ENCODE measurements at regions not wholly inside any gene's neighbourhood (a gene's known extent, or its start where the extent isn't known, plus 50 kb on each side); places are given as distances from the start of the nearest gene placed in this dataset.

GRCh38 chr18:68215931-68216330, 499.0 kb downstream of the TMX3 start:
- TF ChIP-seq CTCF (IDR thresholded peaks at IDR 0.05; ENCODE audit: extremely low read depth, missing control alignments) = no peak
- DNase-seq (ENCODE audit: low spot score) = no peak

DNA sequence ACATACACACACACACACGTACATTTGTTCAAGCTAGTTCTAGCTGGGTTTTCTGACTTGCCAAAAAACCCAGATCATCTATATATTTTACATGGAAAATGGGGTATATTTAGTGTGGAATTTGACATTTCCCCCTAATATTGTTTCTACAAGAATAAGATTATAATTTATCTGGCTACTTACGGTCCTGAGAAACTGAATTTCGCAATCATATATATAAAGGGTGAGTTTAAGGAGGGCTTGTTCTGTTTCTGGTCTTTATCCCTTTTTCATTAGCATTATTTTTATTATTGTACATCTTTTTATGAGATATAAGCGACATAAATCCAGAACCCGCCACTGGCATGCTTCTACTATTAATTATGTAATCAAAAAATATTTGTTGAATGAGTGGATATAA, 528.9 kb downstream of the TMX3 start:
- no peak for TF ChIP-seq CTCF (IDR thresholded peaks at IDR 0.05; ENCODE audit: extremely low read depth, missing control alignments)

DNA sequence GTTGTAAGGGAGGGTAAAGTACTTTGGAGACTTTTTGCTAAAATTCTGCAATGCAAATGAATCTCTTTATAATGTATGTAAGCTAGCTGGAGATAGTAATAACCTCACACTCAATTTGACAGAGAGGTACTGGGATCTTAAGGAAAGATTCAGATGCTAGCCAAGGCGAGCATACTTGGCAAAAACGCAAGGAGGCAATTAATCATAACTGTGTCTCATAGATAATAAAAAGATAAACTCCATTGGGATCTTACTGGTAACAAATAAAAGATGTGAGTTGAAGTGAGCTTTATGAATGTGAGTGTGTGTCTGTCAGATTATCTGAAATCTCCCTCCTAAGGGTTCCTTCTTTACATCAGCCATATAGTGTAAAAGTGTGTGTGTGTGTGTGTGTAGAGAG, 533.0 kb downstream of the TMX3 start:
- no peak for DNase-seq (ENCODE audit: low spot score)
- TF ChIP-seq CTCF (IDR thresholded peaks at IDR 0.05; ENCODE audit: extremely low read depth, missing control alignments) = no peak

More for the DNA sequence above, 528.9 kb downstream of the TMX3 start:
- DNase-seq (ENCODE audit: low spot score) = no peak

GRCh38 chr18:68179811-68180210, 535.1 kb downstream of the TMX3 start:
- no peak for TF ChIP-seq CTCF (IDR thresholded peaks at IDR 0.05; ENCODE audit: extremely low read depth, missing control alignments)
- DNase-seq (ENCODE audit: low spot score) = no peak

DNA sequence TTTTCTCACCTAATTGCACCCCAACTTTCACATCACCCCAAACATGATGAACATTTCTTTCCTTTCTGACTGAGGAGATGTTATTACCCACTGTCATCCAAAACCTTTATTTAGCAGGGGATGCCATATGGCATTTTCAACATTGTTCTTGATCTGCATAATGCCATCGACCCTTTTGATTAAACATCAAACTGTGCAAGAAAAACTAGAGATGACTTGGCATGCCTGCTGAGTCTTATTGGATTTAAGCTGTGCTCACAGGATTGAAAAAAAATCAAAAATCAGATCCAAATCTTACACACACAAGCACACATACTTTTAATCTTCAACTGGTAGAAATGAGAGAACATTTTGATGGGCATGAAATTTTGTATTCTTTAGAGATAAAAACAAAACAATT, 536.0 kb downstream of the TMX3 start:
- TF ChIP-seq CTCF (IDR thresholded peaks at IDR 0.05; ENCODE audit: extremely low read depth, missing control alignments) = no peak
- DNase-seq (ENCODE audit: low spot score) = no peak

- DNase-seq (ENCODE audit: low spot score) = no peak
- no peak for TF ChIP-seq CTCF (IDR thresholded peaks at IDR 0.05; ENCODE audit: extremely low read depth, missing control alignments)
Observed at GRCh38 chr18:68177807-68178702, 536.9 kb downstream of the TMX3 start.

- TF ChIP-seq CTCF (IDR thresholded peaks at IDR 0.05; ENCODE audit: extremely low read depth, missing control alignments) = no peak
- no peak for DNase-seq (ENCODE audit: low spot score)
Observed at GRCh38 chr18:68176901-68177300, 538.0 kb downstream of the TMX3 start.
